Epithelial cell of proximal tubule (primary cell): ENCODE measurements at regions not wholly inside any gene's neighbourhood (a gene's known extent, or its start where the extent isn't known, plus 50 kb on each side); places are given as distances from the start of the nearest gene placed in this dataset.

Source experiments
- DNase-seq: peaks from one replicate; pipeline ENCODE4 v3.0.0-alpha.2; 2011; ENCODE audit warnings: low read depth
- H3K4me3 ChIP-seq: 2 replicates; pipeline ENCODE4 v1.5.1; 2011; ENCODE audit warnings: low read depth, mild to moderate bottlenecking, low read length
- TF ChIP-seq, protein P1 (sequence below): conservative IDR thresholded peaks from 2 replicates; pipeline ENCODE4 v1.5.1; 2012; ENCODE audit warnings: low read depth, mild to moderate bottlenecking, low read length

DNA sequence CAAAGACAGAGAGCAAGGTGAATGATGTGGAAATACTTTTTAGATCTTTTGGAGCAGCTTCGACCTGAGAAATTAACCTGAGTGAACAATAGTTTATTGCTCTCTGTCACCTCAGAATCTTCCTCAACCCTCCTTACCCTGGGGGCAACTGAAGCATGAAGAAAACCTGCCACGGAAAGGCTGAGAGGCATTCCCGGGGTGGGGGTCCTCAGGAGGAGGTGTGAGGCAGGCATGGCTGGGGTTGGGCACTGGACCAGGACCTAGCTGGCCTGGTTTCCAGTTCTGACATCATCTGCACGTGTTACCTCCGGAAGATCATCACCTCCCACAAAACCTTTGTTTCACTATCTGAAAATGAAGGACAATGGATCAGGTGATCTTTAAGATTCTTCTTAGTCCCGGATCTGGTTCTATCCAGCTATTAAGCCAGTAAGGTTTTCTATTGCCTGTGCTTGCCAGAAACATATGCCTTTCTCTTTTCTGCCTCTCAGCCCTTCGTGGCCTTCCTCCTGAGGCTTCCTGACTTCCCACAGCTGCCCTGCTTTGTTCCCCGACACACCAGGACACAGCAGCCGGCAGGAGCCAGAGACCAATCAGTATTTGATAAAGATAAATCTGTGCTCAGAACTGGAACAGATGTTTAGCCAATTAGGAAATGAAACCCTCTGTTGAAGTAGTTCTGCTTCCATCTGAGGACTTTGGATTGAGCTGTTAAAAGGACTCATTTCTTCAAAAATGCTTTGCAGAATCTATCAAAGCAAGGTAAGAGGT is 232.5 kb downstream of the TDRD15 start:
- no peak overlapping the region for H3K4me3 ChIP-seq
- TF ChIP-seq, protein P1, sequence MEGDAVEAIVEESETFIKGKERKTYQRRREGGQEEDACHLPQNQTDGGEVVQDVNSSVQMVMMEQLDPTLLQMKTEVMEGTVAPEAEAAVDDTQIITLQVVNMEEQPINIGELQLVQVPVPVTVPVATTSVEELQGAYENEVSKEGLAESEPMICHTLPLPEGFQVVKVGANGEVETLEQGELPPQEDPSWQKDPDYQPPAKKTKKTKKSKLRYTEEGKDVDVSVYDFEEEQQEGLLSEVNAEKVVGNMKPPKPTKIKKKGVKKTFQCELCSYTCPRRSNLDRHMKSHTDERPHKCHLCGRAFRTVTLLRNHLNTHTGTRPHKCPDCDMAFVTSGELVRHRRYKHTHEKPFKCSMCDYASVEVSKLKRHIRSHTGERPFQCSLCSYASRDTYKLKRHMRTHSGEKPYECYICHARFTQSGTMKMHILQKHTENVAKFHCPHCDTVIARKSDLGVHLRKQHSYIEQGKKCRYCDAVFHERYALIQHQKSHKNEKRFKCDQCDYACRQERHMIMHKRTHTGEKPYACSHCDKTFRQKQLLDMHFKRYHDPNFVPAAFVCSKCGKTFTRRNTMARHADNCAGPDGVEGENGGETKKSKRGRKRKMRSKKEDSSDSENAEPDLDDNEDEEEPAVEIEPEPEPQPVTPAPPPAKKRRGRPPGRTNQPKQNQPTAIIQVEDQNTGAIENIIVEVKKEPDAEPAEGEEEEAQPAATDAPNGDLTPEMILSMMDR = no peak
- DNase-seq = peak; percentile 42

DNA sequence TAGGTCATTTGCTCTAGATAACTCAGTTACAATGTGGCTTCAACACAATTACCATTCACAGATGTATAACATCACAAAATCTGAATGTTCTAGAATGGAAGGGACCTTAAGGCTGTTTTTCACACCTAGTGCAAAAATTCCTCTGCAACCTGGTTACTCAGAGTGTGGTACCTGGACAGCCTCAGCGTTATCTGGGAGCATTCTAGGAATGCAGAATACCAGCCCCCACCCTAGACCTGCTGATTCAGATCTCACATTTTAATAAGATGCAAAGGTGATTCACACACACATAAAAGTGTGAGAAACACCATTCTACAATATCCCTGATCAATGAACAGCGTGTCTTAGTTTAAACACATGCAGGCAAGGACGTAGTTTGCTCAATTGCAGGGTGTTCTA is 233.1 kb downstream of the TDRD15 start:
- DNase-seq = no peak
- H3K4me3 ChIP-seq = no peak overlapping the region
- TF ChIP-seq, protein P1 = no peak

DNA sequence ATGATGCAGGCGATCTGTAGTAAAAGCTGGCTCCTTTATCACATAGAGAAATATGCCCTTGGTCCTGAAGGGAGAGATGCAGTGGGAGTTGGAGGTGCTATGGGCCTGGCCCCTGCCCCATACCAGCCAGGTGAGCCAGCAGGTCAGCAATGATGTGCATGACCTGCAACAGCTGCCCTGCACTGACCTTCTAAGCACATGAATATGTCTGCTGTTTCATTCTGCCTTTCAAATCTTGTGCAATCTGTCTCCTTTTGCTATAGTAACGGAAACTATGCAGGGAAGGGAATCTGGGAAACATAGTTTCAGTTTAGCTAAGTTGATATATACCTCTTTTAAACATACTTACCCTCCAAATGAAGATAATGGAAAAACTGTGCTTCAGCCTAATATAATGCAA is 235.2 kb downstream of the TDRD15 start:
- no peak for DNase-seq
- TF ChIP-seq, protein P1 = no peak
- no peak overlapping the region for H3K4me3 ChIP-seq

DNA sequence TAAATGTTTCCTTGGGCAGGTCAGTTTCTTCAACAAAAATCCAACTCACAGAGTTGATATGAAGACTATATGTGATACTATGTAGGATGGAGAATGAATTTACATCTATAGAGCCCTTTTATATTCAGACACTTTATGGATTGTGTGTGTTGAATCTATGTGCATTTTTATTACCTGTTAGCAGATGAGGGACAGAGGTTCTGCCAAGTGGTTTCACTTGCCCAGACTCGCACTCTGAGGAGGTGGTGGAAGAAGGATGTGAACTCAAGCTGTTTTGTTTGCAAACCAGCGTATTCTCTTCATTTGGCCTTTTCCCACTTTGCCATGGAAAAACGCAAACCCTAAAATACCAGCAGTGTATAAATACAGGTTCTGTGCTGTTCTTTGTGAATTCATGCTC is 237.6 kb downstream of the TDRD15 start:
- DNase-seq = no peak
- TF ChIP-seq, protein P1 = no peak
- H3K4me3 ChIP-seq = no peak overlapping the region

DNA sequence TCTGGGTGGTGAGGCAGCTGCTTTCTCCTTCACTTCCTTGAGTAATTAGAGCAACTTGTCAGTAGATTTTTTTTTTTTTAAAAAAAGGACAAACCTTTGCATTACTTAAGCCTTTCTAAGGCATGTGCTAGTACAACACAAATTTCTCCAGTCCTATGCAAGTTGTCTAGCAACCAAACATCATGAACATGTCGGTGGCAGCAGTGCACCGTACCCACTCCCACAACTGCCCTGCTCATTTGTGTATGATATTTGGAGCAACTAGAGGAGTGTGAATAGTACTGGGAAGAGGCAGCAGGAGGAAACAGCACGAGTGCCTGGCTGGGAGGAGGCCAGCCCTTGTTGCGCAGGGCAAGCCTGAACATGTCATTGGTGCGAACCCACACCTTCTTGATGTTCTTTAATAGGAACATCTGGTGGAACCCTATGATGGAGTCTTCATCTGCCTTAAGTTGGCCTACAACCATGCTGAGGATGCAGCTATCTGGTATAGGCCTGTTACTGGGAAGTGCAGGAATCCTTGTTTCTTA is 238.3 kb downstream of the TDRD15 start:
- DNase-seq = no peak
- TF ChIP-seq, protein P1 = no peak
- H3K4me3 ChIP-seq = no peak overlapping the region

DNA sequence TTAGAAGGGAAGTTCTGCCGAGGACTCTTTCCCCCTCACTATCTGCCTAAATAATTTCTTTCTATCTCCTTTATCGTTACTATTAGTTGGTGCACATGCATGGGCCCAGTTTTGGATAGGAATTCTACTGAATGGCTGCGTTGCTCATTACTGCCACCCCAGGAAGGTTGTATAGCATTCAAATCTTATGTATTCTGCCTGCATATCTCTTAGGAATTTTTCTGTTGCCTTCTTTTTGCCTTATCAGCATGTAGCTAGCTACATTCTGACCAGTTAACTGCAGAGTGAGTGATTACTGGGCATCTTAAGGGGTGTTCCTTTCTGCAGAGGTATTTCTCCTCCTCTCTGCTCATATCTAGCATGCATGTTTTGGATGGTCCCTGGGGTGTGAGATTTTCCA is 239.6 kb downstream of the TDRD15 start:
- TF ChIP-seq, protein P1 = peak; percentile 25
- no peak overlapping the region for H3K4me3 ChIP-seq
- no peak for DNase-seq

DNA sequence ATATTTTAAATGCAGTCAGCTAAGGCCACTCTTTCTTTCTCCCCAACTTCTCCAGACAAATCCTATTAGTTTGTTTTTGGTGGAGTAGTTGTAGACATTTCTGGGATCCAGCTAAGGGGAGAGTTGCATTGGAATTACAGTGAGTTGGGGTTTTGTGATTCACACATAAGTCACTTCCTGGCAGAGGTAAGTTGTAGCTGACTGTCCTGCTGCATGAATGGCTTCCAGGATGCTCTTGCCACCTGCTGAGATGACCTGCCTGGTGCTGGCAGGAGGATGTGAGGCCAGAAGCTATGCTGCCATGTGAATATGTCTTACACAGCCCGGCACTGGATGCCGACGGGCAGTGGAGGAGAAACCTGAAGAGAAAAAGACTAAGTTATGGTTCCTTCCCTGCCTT is 243.7 kb downstream of the TDRD15 start:
- TF ChIP-seq, protein P1 = no peak
- H3K4me3 ChIP-seq = no peak overlapping the region
- no peak for DNase-seq
